CD14-positive monocyte (primary cell): ENCODE measurements at regions not wholly inside any gene's neighbourhood (a gene's known extent, or its start where the extent isn't known, plus 50 kb on each side); places are given as distances from the start of the nearest gene placed in this dataset.

ENCODE experiments used
- DNase-seq, 3 donors: peaks; one replicate each; pipeline ENCODE4 v3.0.0-alpha.2; 2011 to 2022
- H2AFZ ChIP-seq: 2 replicates; pipeline ENCODE4 v1.6.0; 2012; ENCODE audit warnings: mild to moderate bottlenecking, low read depth, low read length, inconsistent platforms; ENCODE audit not compliant: insufficient read depth, poor library complexity, severe bottlenecking
- H3K27ac ChIP-seq, 2 donors: 1 replicate in 1 of 2; 2 replicates in 1 of 2; pipeline ENCODE4 v1.5.1; 2012 to 2013; ENCODE audit warnings: low read length in 2 of 2, control low read depth in 1 of 2, inconsistent platforms in 1 of 2, low read depth in 1 of 2, mild to moderate bottlenecking in 1 of 2
- H3K27me3 ChIP-seq, 2 donors: one replicate each; pipeline versions ENCODE4 v1.6.0 to v1.6.1; 2011 to 2013; ENCODE audit warnings: low read length in 2 of 2; ENCODE audit not compliant: control insufficient read depth in 2 of 2, insufficient read depth in 2 of 2
- H3K36me3 ChIP-seq, 2 donors: replicated peaks in 1 of 2; 1 replicate in 1 of 2; 2 replicates in 1 of 2; pipeline versions ENCODE4 v1.5.1 to v1.6.1; 2012 to 2013; ENCODE audit warnings: low read length in 2 of 2, control low read depth in 1 of 2, inconsistent platforms in 1 of 2, mild to moderate bottlenecking in 1 of 2; ENCODE audit not compliant: insufficient read depth in 2 of 2, control insufficient read depth in 1 of 2
- H3K4me1 ChIP-seq, 2 donors: 1 replicate in 1 of 2; 2 replicates in 1 of 2; pipeline versions ENCODE4 v1.5.1 to v1.6.1; 2012 to 2013; ENCODE audit warnings: low read length in 2 of 2, control low read depth in 1 of 2, inconsistent platforms in 1 of 2, mild to moderate bottlenecking in 1 of 2, moderate library complexity in 1 of 2; ENCODE audit not compliant: insufficient read depth in 2 of 2, control insufficient read depth in 1 of 2
- H3K4me2 ChIP-seq: replicated peaks from 2 replicates; pipeline ENCODE3; 2012; ENCODE audit warnings: low read length, moderate library complexity, mild to moderate bottlenecking; ENCODE audit not compliant: poor library complexity, severe bottlenecking; ENCODE audit errors: extremely low read depth
- H3K4me3 ChIP-seq, 3 experiments: fragments of 200-600 bp in 1 of 3; sonication (generic) in 1 of 3; replicated peaks in 1 of 3; 1 replicate in 2 of 3; 2 replicates in 1 of 3; pipeline ENCODE4 v1.5.1; 2011 to 2013; ENCODE audit warnings: low read length in 3 of 3, mild to moderate bottlenecking in 3 of 3, control low read depth in 2 of 3, low read depth in 2 of 3, inconsistent platforms in 1 of 3, moderate library complexity in 1 of 3
- H3K79me2 ChIP-seq: 2 replicates; pipeline ENCODE4 v1.6.0; 2012; ENCODE audit warnings: mild to moderate bottlenecking, control low read depth, inconsistent platforms, low read length, moderate library complexity; ENCODE audit not compliant: insufficient read depth
- H3K9ac ChIP-seq: 2 replicates; pipeline ENCODE4 v1.6.0; 2017; ENCODE audit warnings: low read length, mild to moderate bottlenecking; ENCODE audit not compliant: insufficient read depth, poor library complexity, severe bottlenecking
- H3K9me3 ChIP-seq, 2 donors: replicated peaks in 1 of 2; 1 replicate in 1 of 2; 2 replicates in 1 of 2; pipeline versions ENCODE4 v1.5.1 to v1.6.1; 2012 to 2013; ENCODE audit warnings: low read length in 2 of 2, control low read depth in 1 of 2; ENCODE audit not compliant: control insufficient read depth in 1 of 2, insufficient read depth in 1 of 2
- H4K20me1 ChIP-seq: 2 replicates; pipeline ENCODE4 v1.6.0; 2012; ENCODE audit warnings: mild to moderate bottlenecking, low read length, control low read depth, moderate library complexity; ENCODE audit not compliant: insufficient read depth
- H3K27ac Mint-ChIP-seq, 7 donors: one replicate each; pipeline ENCODE4 v1.8.0; 2020; ENCODE audit warnings: mild to moderate bottlenecking in 7 of 7, mixed read lengths in 7 of 7, moderate library complexity in 6 of 7, inconsistent platforms in 2 of 7
- H3K27me3 Mint-ChIP-seq, 3 donors: one replicate each; pipeline ENCODE4 v1.8.0; 2021 to 2022; ENCODE audit warnings: low read depth in 3 of 3, mild to moderate bottlenecking in 3 of 3, mixed read lengths in 3 of 3, moderate library complexity in 3 of 3, inconsistent platforms in 1 of 3
- H3K36me3 Mint-ChIP-seq, 2 donors: one replicate each; pipeline ENCODE4 v1.8.0; 2020; ENCODE audit warnings: mixed read lengths in 2 of 2, inconsistent platforms in 1 of 2, mild to moderate bottlenecking in 1 of 2
- H3K4me1 Mint-ChIP-seq: one replicate; pipeline ENCODE4 v1.8.0; 2020; ENCODE audit warnings: mild to moderate bottlenecking, mixed read lengths
- H3K4me3 Mint-ChIP-seq, 2 donors: one replicate each; pipeline ENCODE4 v1.8.0; 2020; ENCODE audit warnings: mild to moderate bottlenecking in 2 of 2, mixed read lengths in 2 of 2, moderate library complexity in 1 of 2
- H3K9me3 Mint-ChIP-seq, 7 donors: one replicate each; pipeline ENCODE4 v1.8.0; 2020 to 2022; ENCODE audit warnings: mixed read lengths in 7 of 7, mild to moderate bottlenecking in 6 of 7, moderate library complexity in 6 of 7, inconsistent platforms in 2 of 7
- CTCF ChIP-seq: fragments of 200-600 bp; IDR thresholded peaks from one replicate; pipeline ENCODE4 v1.8.0; 2022; ENCODE audit warnings: antibody characterized with exemption, mild to moderate bottlenecking
- WGBS: methylation state at CpG from one replicate; pipeline ENCODE4 v1.1.5; 2013; ENCODE audit warnings: missing lambda C conversion rate; ENCODE audit not compliant: insufficient coverage; 5-methylcytosine and 5-hydroxymethylcytosine counted together
- intact Hi-C, 2 donors: fragments of 100-400 bp; cut with micrococcal nuclease; formaldehyde crosslinking; loops; one replicate each; pipeline versions ENCODE4 v1.15.0 to v1.15.1; 2023

GRCh38 chr6:67094431-67094946, 1387.5 kb upstream of the EYS start:
- no peaks in the 10 kb centered on the region for H3K79me2 ChIP-seq
- peaks cover 0 to 6% of the 10 kb centered on the region in 2 donors for H3K9me3 ChIP-seq
- 33% methylated on average over 1 of the region's 3 CpGs for WGBS
- intact Hi-C loops = no loop called here
- H3K36me3 Mint-ChIP-seq = no peaks in the 10 kb centered on the region
- H3K4me2 ChIP-seq = no peak overlapping the region
- H3K4me3 Mint-ChIP-seq = no peak overlapping the region
- H3K27me3 Mint-ChIP-seq = no peaks in the 10 kb centered on the region
- H3K4me1 Mint-ChIP-seq = no peaks in the 10 kb centered on the region
- no peak overlapping the region for H3K9ac ChIP-seq
- H3K36me3 ChIP-seq = no peaks in the 10 kb centered on the region
- H2AFZ ChIP-seq = no peak overlapping the region
- H3K4me3 ChIP-seq = no peak overlapping the region
- H4K20me1 ChIP-seq = no peaks in the 10 kb centered on the region
- no peak for DNase-seq
- no peak for TF ChIP-seq CTCF
- no peaks in the 10 kb centered on the region for H3K27me3 ChIP-seq
- H3K27ac ChIP-seq = no peak overlapping the region
- H3K4me1 ChIP-seq = no peaks in the 10 kb centered on the region
- peaks cover 0 to 17% (median 7%) of the 10 kb centered on the region in 7 donors for H3K9me3 Mint-ChIP-seq
- H3K27ac Mint-ChIP-seq = no peak overlapping the region

- Histone ChIP-seq H3K9ac (no peak overlapping the region), H3K36me3 (no peaks in the 10 kb centered on the region), H3K27me3 (no peaks in the 10 kb centered on the region), H3K4me2 (no peak overlapping the region), H2AFZ (no peak overlapping the region), H3K4me3 (no peak overlapping the region), H3K4me1 (no peaks in the 10 kb centered on the region), H3K27ac (no peak overlapping the region), H3K79me2 (no peaks in the 10 kb centered on the region), H4K20me1 (no peaks in the 10 kb centered on the region), H3K9me3 (peaks cover 0 to 6% of the 10 kb centered on the region in 2 donors)
- H3K27ac Mint-ChIP-seq = no peak overlapping the region
- no CpG with 5 or more reads among the region's 3 CpGs for WGBS
- no peak for TF ChIP-seq CTCF
- H3K36me3 Mint-ChIP-seq = no peaks in the 10 kb centered on the region
- H3K4me1 Mint-ChIP-seq = no peaks in the 10 kb centered on the region
- H3K9me3 Mint-ChIP-seq = peaks cover 0 to 2% (median 0%) of the 10 kb centered on the region in 7 donors
- H3K4me3 Mint-ChIP-seq = no peak overlapping the region
- no peaks in the 10 kb centered on the region for H3K27me3 Mint-ChIP-seq
- no peak for DNase-seq
- intact Hi-C loops = no loop called here
These were observed 1366.9 kb upstream of the EYS start for GRCh38 chr6:67073938-67074337.
